Glutamatergic neuron (in vitro differentiated cells): ENCODE measurements at regions not wholly inside any gene's neighbourhood (a gene's known extent, or its start where the extent isn't known, plus 50 kb on each side); places are given as distances from the start of the nearest gene placed in this dataset.

Experiments used
- DNase-seq: peaks from one replicate; pipeline ENCODE4 v3.0.0; 2022
- H3K27ac Mint-ChIP-seq: one replicate; pipeline ENCODE4 v1.8.0; 2020; ENCODE audit warnings: mild to moderate bottlenecking, mixed read lengths, inconsistent platforms; ENCODE audit not compliant: unreplicated experiment
- H3K27me3 Mint-ChIP-seq: one replicate; pipeline ENCODE4 v1.8.0; 2020; ENCODE audit warnings: mild to moderate bottlenecking, moderate library complexity, mixed read lengths, inconsistent platforms; ENCODE audit not compliant: unreplicated experiment
- H3K36me3 Mint-ChIP-seq: one replicate; pipeline ENCODE4 v1.8.0; 2020; ENCODE audit warnings: mild to moderate bottlenecking, mixed read lengths, inconsistent platforms; ENCODE audit not compliant: unreplicated experiment
- H3K4me1 Mint-ChIP-seq: one replicate; pipeline ENCODE4 v1.8.0; 2020; ENCODE audit warnings: mild to moderate bottlenecking, low read depth, mixed read lengths, inconsistent platforms; ENCODE audit not compliant: unreplicated experiment
- H3K4me3 Mint-ChIP-seq: one replicate; pipeline ENCODE4 v1.8.0; 2020; ENCODE audit warnings: mild to moderate bottlenecking, mixed read lengths, inconsistent platforms; ENCODE audit not compliant: unreplicated experiment
- H3K9me3 Mint-ChIP-seq: one replicate; pipeline ENCODE4 v1.8.0; 2020; ENCODE audit warnings: mild to moderate bottlenecking, moderate library complexity, mixed read lengths, inconsistent platforms; ENCODE audit not compliant: unreplicated experiment
- TF ChIP-seq, protein P1 (sequence below): fragments of 200-600 bp; sonication (generic); IDR thresholded peaks from one replicate; pipeline ENCODE4 v1.5.0; 2021; ENCODE audit not compliant: partially characterized antibody, unreplicated experiment

GRCh38 chr7:53684693-53685092, 649.3 kb downstream of the POM121L12 start:
- Mint-ChIP-seq H3K4me1 (no peaks in the 10 kb centered on the region), H3K4me3 (no peak overlapping the region), H3K9me3 (no peaks in the 10 kb centered on the region), H3K36me3 (no peaks in the 10 kb centered on the region), H3K27ac (no peak overlapping the region), H3K27me3 (no peaks in the 10 kb centered on the region)
- TF ChIP-seq, protein P1, sequence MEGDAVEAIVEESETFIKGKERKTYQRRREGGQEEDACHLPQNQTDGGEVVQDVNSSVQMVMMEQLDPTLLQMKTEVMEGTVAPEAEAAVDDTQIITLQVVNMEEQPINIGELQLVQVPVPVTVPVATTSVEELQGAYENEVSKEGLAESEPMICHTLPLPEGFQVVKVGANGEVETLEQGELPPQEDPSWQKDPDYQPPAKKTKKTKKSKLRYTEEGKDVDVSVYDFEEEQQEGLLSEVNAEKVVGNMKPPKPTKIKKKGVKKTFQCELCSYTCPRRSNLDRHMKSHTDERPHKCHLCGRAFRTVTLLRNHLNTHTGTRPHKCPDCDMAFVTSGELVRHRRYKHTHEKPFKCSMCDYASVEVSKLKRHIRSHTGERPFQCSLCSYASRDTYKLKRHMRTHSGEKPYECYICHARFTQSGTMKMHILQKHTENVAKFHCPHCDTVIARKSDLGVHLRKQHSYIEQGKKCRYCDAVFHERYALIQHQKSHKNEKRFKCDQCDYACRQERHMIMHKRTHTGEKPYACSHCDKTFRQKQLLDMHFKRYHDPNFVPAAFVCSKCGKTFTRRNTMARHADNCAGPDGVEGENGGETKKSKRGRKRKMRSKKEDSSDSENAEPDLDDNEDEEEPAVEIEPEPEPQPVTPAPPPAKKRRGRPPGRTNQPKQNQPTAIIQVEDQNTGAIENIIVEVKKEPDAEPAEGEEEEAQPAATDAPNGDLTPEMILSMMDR: no peak
- DNase-seq: no peak

GRCh38 chr7:53690411-53690810, 655.0 kb downstream of the POM121L12 start:
- Mint-ChIP-seq H3K4me1 (no peaks in the 10 kb centered on the region), H3K27me3 (no peaks in the 10 kb centered on the region), H3K27ac (no peak overlapping the region), H3K4me3 (no peak overlapping the region), H3K36me3 (no peaks in the 10 kb centered on the region), H3K9me3 (no peaks in the 10 kb centered on the region)
- TF ChIP-seq, protein P1: no peak
- no peak for DNase-seq

DNA sequence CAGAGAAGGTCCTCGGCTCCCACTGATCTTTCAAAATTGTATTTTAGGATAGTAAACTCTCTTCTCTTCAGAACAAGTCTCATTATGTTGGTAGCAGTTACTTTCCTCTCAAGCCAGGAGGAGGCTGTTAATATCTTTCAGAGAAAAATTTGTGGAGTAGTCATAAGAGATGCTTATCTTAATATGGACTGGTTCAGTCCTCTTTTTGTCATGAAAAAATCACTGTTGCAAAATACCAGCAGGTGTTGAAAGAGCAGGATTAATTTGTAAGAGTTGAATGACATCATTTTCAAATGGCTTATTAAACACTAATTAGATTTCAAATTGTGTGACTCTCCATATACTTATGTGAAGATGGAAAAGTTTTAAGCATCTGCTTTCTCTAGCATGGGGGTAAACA, 662.5 kb downstream of the POM121L12 start:
- no peak overlapping the region for H3K4me3 Mint-ChIP-seq
- H3K36me3 Mint-ChIP-seq: no peaks in the 10 kb centered on the region
- H3K4me1 Mint-ChIP-seq: no peaks in the 10 kb centered on the region
- H3K27me3 Mint-ChIP-seq: no peaks in the 10 kb centered on the region
- no peaks in the 10 kb centered on the region for H3K9me3 Mint-ChIP-seq
- no peak overlapping the region for H3K27ac Mint-ChIP-seq
- TF ChIP-seq, protein P1: no peak
- no peak for DNase-seq

GRCh38 chr7:53699215-53699837, 663.9 kb downstream of the POM121L12 start:
- Mint-ChIP-seq H3K27me3 (no peaks in the 10 kb centered on the region), H3K4me3 (no peak overlapping the region), H3K27ac (no peak overlapping the region), H3K36me3 (no peaks in the 10 kb centered on the region), H3K9me3 (no peaks in the 10 kb centered on the region), H3K4me1 (no peaks in the 10 kb centered on the region)
- no peak for DNase-seq
- TF ChIP-seq, protein P1: no peak

DNA sequence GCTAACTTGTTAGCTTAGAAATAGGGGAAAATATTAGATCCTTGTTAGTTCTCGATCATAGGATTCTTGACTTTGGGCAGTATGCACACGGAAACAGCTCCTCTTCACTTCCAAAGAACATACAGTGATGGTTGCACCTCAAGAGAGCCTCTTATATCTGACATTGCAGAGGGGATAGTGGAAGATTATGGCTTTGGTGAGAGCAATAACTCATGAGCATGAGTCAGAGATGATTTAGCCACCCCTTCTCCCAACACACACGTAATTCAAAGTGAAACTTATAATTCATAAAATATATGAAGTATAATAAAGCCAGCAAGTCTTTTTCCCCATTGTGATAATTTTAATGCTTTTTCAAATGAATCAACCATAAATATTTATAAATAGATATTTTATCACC, 683.7 kb downstream of the POM121L12 start:
- TF ChIP-seq, protein P1: no peak
- Mint-ChIP-seq H3K27me3 (no peaks in the 10 kb centered on the region), H3K27ac (no peak overlapping the region), H3K9me3 (no peaks in the 10 kb centered on the region), H3K4me3 (no peak overlapping the region), H3K36me3 (no peaks in the 10 kb centered on the region), H3K4me1 (no peaks in the 10 kb centered on the region)
- DNase-seq: no peak
